ENCODE measurements at regions not wholly inside any gene's neighbourhood (a gene's known extent, or its start where the extent isn't known, plus 50 kb on each side); places are given as distances from the start of the nearest gene placed in this dataset.

DNA sequence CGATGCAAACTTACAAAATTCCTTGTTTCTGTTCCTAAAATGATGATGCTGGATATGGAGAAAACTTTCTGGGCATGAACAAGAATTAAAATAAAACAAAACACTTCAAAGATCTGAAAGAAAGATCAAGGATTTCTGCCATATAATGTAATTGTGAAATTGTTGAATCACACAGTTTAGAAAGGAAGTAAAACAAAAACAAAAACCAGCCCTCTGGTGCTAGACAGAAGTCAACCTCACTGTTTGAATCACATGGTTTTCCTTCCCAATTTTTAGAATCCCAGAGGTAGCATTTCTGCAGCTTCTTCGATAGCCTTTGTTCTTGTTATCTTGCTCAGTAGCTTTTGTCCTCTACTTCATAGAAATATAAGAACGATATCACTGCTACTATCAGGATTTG, 118.2 kb upstream of the ARGLU1 start:
- Mint-ChIP-seq H3K4me3 (ENCODE audit: low read depth) (no peak overlapping the region), H3K27ac (no peak overlapping the region), H3K4me1 (ENCODE audit: low read depth) (peaks cover 16% of the 10 kb centered on the region), H3K27me3 (no peaks in the 10 kb centered on the region), H3K36me3 (ENCODE audit: insufficient read depth) (no peaks in the 10 kb centered on the region), H3K9me3 (ENCODE audit: low read depth) (no peaks in the 10 kb centered on the region)
- no peak for DNase-seq (ENCODE audit: low spot score, unreplicated experiment)
- TF ChIP-seq, protein P1, sequence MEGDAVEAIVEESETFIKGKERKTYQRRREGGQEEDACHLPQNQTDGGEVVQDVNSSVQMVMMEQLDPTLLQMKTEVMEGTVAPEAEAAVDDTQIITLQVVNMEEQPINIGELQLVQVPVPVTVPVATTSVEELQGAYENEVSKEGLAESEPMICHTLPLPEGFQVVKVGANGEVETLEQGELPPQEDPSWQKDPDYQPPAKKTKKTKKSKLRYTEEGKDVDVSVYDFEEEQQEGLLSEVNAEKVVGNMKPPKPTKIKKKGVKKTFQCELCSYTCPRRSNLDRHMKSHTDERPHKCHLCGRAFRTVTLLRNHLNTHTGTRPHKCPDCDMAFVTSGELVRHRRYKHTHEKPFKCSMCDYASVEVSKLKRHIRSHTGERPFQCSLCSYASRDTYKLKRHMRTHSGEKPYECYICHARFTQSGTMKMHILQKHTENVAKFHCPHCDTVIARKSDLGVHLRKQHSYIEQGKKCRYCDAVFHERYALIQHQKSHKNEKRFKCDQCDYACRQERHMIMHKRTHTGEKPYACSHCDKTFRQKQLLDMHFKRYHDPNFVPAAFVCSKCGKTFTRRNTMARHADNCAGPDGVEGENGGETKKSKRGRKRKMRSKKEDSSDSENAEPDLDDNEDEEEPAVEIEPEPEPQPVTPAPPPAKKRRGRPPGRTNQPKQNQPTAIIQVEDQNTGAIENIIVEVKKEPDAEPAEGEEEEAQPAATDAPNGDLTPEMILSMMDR (IDR thresholded peaks at IDR 0.05; ENCODE audit: unreplicated experiment), result no peak

- Mint-ChIP-seq H3K36me3 (ENCODE audit: insufficient read depth) (no peaks in the 10 kb centered on the region), H3K27me3 (no peaks in the 10 kb centered on the region), H3K27ac (no peak overlapping the region), H3K9me3 (ENCODE audit: low read depth) (no peaks in the 10 kb centered on the region), H3K4me1 (ENCODE audit: low read depth) (peaks cover 25% of the 10 kb centered on the region), H3K4me3 (ENCODE audit: low read depth) (no peak overlapping the region)
- DNase-seq (ENCODE audit: low spot score, unreplicated experiment), result no peak
- TF ChIP-seq, protein P1 (IDR thresholded peaks at IDR 0.05; ENCODE audit: unreplicated experiment), result no peak
These were observed 117.2 kb upstream of the ARGLU1 start for GRCh38 chr13:106685143-106685542.

DNA sequence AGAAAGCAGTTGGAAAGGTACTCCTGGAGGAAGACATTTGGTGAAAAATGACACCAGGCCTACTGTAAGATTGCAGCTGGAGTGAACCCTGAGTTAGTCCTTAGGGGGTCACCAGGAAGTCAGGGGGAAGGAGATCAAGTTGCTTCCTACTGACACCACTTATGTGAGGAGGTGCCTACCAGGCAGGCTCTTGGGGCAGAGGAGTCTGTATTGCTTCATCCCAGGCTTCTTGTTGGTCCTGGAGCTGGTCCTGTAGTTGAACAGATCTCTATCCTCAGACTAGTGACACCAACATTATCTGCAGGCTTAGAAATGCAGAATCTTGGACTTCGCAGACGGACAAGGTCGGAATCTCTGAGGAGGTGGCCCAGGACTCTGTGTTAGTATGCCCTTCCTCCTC, 116.0 kb upstream of the ARGLU1 start:
- Mint-ChIP-seq H3K4me3 (ENCODE audit: low read depth) (no peak overlapping the region), H3K27ac (no peak overlapping the region), H3K9me3 (ENCODE audit: low read depth) (no peaks in the 10 kb centered on the region), H3K36me3 (ENCODE audit: insufficient read depth) (no peaks in the 10 kb centered on the region), H3K4me1 (ENCODE audit: low read depth) (peaks cover 28% of the 10 kb centered on the region), H3K27me3 (no peaks in the 10 kb centered on the region)
- TF ChIP-seq, protein P1 (IDR thresholded peaks at IDR 0.05; ENCODE audit: unreplicated experiment), result no peak
- DNase-seq (ENCODE audit: low spot score, unreplicated experiment), result no peak

- H3K27ac Mint-ChIP-seq, result no peak overlapping the region
- H3K4me3 Mint-ChIP-seq (ENCODE audit: low read depth), result no peak overlapping the region
- H3K36me3 Mint-ChIP-seq (ENCODE audit: insufficient read depth), result no peaks in the 10 kb centered on the region
- H3K9me3 Mint-ChIP-seq (ENCODE audit: low read depth), result no peaks in the 10 kb centered on the region
- peaks cover 34% of the 10 kb centered on the region for H3K4me1 Mint-ChIP-seq (ENCODE audit: low read depth)
- no peaks in the 10 kb centered on the region for H3K27me3 Mint-ChIP-seq
- TF ChIP-seq, protein P1 (IDR thresholded peaks at IDR 0.05; ENCODE audit: unreplicated experiment), result no peak
- no peak for DNase-seq (ENCODE audit: low spot score, unreplicated experiment)
These were observed 115.2 kb upstream of the ARGLU1 start for GRCh38 chr13:106683179-106683578.

DNA sequence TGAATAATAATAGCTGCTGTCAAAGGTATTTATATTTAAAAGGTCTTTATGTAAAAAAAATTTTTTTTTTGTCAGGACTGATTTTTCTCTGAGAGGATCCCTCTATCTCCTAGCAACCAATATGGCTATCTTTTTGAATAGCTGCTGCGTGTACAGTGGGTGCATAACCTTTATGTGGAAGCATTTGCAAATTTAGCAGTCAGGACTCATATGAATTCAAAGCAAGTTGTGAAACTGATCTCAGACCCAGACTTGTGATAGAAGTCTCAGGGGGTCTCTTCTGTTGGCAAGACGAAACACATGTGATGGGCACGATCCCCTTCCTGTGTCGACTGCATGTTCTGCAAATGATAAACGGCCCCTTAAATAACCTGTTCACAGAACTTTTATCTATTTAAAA, 114.1 kb upstream of the ARGLU1 start:
- H3K27ac Mint-ChIP-seq, result no peak overlapping the region
- no peaks in the 10 kb centered on the region for H3K9me3 Mint-ChIP-seq (ENCODE audit: low read depth)
- no peaks in the 10 kb centered on the region for H3K27me3 Mint-ChIP-seq
- TF ChIP-seq, protein P1 (IDR thresholded peaks at IDR 0.05; ENCODE audit: unreplicated experiment), result no peak
- DNase-seq (ENCODE audit: low spot score, unreplicated experiment), result no peak
- no peak overlapping the region for H3K4me3 Mint-ChIP-seq (ENCODE audit: low read depth)
- H3K4me1 Mint-ChIP-seq (ENCODE audit: low read depth), result peaks cover 42% of the 10 kb centered on the region
- H3K36me3 Mint-ChIP-seq (ENCODE audit: insufficient read depth), result no peaks in the 10 kb centered on the region

Measured in progenitor cell of endocrine pancreas (in vitro differentiated cells).